22Rv1 (cell line): ENCODE measurements at regions not wholly inside any gene's neighbourhood (a gene's known extent, or its start where the extent isn't known, plus 50 kb on each side); places are given as distances from the start of the nearest gene placed in this dataset.

Experiments used
- ZFX ChIP-seq: fragments of 450-650 bp; IDR thresholded peaks from 2 replicates; pipeline ENCODE4 v1.6.1; 2017; ENCODE audit warnings: antibody characterized with exemption, borderline replicate concordance
- TF ChIP-seq, protein P1 (sequence below): fragments of 450-650 bp; IDR thresholded peaks from 2 replicates; pipeline ENCODE4 v1.5.1; 2017; ENCODE audit warnings: mild to moderate bottlenecking

GRCh38 chr12:19890024-19890423, 450.7 kb downstream of the AEBP2 start:
- TF ChIP-seq, protein P1, sequence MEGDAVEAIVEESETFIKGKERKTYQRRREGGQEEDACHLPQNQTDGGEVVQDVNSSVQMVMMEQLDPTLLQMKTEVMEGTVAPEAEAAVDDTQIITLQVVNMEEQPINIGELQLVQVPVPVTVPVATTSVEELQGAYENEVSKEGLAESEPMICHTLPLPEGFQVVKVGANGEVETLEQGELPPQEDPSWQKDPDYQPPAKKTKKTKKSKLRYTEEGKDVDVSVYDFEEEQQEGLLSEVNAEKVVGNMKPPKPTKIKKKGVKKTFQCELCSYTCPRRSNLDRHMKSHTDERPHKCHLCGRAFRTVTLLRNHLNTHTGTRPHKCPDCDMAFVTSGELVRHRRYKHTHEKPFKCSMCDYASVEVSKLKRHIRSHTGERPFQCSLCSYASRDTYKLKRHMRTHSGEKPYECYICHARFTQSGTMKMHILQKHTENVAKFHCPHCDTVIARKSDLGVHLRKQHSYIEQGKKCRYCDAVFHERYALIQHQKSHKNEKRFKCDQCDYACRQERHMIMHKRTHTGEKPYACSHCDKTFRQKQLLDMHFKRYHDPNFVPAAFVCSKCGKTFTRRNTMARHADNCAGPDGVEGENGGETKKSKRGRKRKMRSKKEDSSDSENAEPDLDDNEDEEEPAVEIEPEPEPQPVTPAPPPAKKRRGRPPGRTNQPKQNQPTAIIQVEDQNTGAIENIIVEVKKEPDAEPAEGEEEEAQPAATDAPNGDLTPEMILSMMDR, result no peak
- no peak for TF ChIP-seq ZFX
